ENCODE measurements at regions not wholly inside any gene's neighbourhood (a gene's known extent, or its start where the extent isn't known, plus 50 kb on each side); places are given as distances from the start of the nearest gene placed in this dataset.

- no peaks in the 10 kb centered on the region for H4K20me1 ChIP-seq (ENCODE audit: control insufficient read depth, extremely low read depth, insufficient read depth, low read length)
- no peaks in the 10 kb centered on the region for H3K4me1 ChIP-seq (ENCODE audit: control insufficient read depth, extremely low read depth, insufficient read depth, low read length)
- no peak overlapping the region for H3K4me2 ChIP-seq (ENCODE audit: control insufficient read depth, extremely low read depth, insufficient read depth, low read depth, low read length)
- no peak overlapping the region for H3K4me3 ChIP-seq (ENCODE audit: control insufficient read depth in 2 of 3, extremely low read depth in 1 of 3, insufficient read depth in 2 of 3, low read depth in 1 of 3, low read length in 3 of 3)
- no peaks in the 10 kb centered on the region for H3K79me2 ChIP-seq (ENCODE audit: control insufficient read depth, insufficient read depth, low read length)
- dilution Hi-C loops (cut with MboI; ENCODE audit: extremely low pct_ligation_motif_present, low sequenced_read_pairs) = no loop called here
- H3K9me1 ChIP-seq (ENCODE audit: control insufficient read depth, extremely low read depth, insufficient read depth, low read length) = no peaks in the 10 kb centered on the region
- H3K9ac ChIP-seq (ENCODE audit: control insufficient read depth, extremely low read depth, insufficient read depth, low read length) = no peak overlapping the region
- no peaks in the 10 kb centered on the region for H3K9me3 ChIP-seq (ENCODE audit: control insufficient read depth, low read depth, low read length)
- no peak for DNase-seq (ENCODE audit: low read depth, low spot score)
- no peak for FAIRE-seq
- no peaks in the 10 kb centered on the region for H3K36me3 ChIP-seq (ENCODE audit: control insufficient read depth in 2 of 2, extremely low read depth in 1 of 2, insufficient read depth in 2 of 2, low read length in 2 of 2)
- H2AFZ ChIP-seq (ENCODE audit: control insufficient read depth, low read length) = no peak overlapping the region
- H3K27me3 ChIP-seq (ENCODE audit: control insufficient read depth, extremely low read depth, insufficient read depth, low read length) = no peaks in the 10 kb centered on the region
- TF ChIP-seq, protein P1, sequence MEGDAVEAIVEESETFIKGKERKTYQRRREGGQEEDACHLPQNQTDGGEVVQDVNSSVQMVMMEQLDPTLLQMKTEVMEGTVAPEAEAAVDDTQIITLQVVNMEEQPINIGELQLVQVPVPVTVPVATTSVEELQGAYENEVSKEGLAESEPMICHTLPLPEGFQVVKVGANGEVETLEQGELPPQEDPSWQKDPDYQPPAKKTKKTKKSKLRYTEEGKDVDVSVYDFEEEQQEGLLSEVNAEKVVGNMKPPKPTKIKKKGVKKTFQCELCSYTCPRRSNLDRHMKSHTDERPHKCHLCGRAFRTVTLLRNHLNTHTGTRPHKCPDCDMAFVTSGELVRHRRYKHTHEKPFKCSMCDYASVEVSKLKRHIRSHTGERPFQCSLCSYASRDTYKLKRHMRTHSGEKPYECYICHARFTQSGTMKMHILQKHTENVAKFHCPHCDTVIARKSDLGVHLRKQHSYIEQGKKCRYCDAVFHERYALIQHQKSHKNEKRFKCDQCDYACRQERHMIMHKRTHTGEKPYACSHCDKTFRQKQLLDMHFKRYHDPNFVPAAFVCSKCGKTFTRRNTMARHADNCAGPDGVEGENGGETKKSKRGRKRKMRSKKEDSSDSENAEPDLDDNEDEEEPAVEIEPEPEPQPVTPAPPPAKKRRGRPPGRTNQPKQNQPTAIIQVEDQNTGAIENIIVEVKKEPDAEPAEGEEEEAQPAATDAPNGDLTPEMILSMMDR (optimal IDR thresholded peaks at IDR 0.05 in 1 of 3, IDR thresholded peaks at IDR 0.05 in 1 of 3, conservative IDR thresholded peaks at IDR 0.05 in 1 of 3; ENCODE audit: extremely low read depth in 1 of 3, insufficient read depth in 2 of 3, low read length in 3 of 3) = no peak
- TF ChIP-seq EZH2 (IDR thresholded peaks at IDR 0.05; ENCODE audit: low read length) = no peak
- H3K27ac ChIP-seq (ENCODE audit: control insufficient read depth, insufficient read depth, low read length) = no peak overlapping the region
These were observed 232.0 kb upstream of the FBXL7 start for GRCh38 chr5:15267966-15268365.

GRCh38 chr5:15266841-15267240, 233.1 kb upstream of the FBXL7 start:
- Histone ChIP-seq H3K27me3 (ENCODE audit: control insufficient read depth, extremely low read depth, insufficient read depth, low read length) (no peaks in the 10 kb centered on the region), H3K4me2 (ENCODE audit: control insufficient read depth, extremely low read depth, insufficient read depth, low read depth, low read length) (no peak overlapping the region), H2AFZ (ENCODE audit: control insufficient read depth, low read length) (no peak overlapping the region), H3K4me1 (ENCODE audit: control insufficient read depth, extremely low read depth, insufficient read depth, low read length) (no peaks in the 10 kb centered on the region), H3K27ac (ENCODE audit: control insufficient read depth, insufficient read depth, low read length) (no peak overlapping the region), H3K4me3 (ENCODE audit: control insufficient read depth in 2 of 3, extremely low read depth in 1 of 3, insufficient read depth in 2 of 3, low read depth in 1 of 3, low read length in 3 of 3) (no peak overlapping the region), H3K9me3 (ENCODE audit: control insufficient read depth, low read depth, low read length) (no peaks in the 10 kb centered on the region), H4K20me1 (ENCODE audit: control insufficient read depth, extremely low read depth, insufficient read depth, low read length) (no peaks in the 10 kb centered on the region), H3K36me3 (ENCODE audit: control insufficient read depth in 2 of 2, extremely low read depth in 1 of 2, insufficient read depth in 2 of 2, low read length in 2 of 2) (no peaks in the 10 kb centered on the region), H3K79me2 (ENCODE audit: control insufficient read depth, insufficient read depth, low read length) (no peaks in the 10 kb centered on the region), H3K9ac (ENCODE audit: control insufficient read depth, extremely low read depth, insufficient read depth, low read length) (no peak overlapping the region), H3K9me1 (ENCODE audit: control insufficient read depth, extremely low read depth, insufficient read depth, low read length) (no peaks in the 10 kb centered on the region)
- dilution Hi-C loops (cut with MboI; ENCODE audit: extremely low pct_ligation_motif_present, low sequenced_read_pairs) = no loop called here
- TF ChIP-seq, protein P1 (optimal IDR thresholded peaks at IDR 0.05 in 1 of 3, IDR thresholded peaks at IDR 0.05 in 1 of 3, conservative IDR thresholded peaks at IDR 0.05 in 1 of 3; ENCODE audit: extremely low read depth in 1 of 3, insufficient read depth in 2 of 3, low read length in 3 of 3) = no peak
- TF ChIP-seq EZH2 (IDR thresholded peaks at IDR 0.05; ENCODE audit: low read length) = no peak
- DNase-seq (ENCODE audit: low read depth, low spot score) = no peak
- FAIRE-seq = no peak
